IPS-18c (cell line): ENCODE measurements at regions not wholly inside any gene's neighbourhood (a gene's known extent, or its start where the extent isn't known, plus 50 kb on each side); places are given as distances from the start of the nearest gene placed in this dataset.
"Not testable (repeated sequence)": the region's sequence is repeated elsewhere in the genome, so short reads cannot be mapped to it uniquely, and the experiment has no call there.

Experiments used
- H3K4me3 ChIP-seq: 2 replicates; pipeline ENCODE4 v1.7.0; 2013; ENCODE audit warnings: low read depth, mild to moderate bottlenecking, low read length, moderate library complexity; ENCODE audit not compliant: insufficient read depth
- H3K9me3 ChIP-seq: one replicate; pipeline ENCODE4 v1.6.1; 2013; ENCODE audit warnings: mild to moderate bottlenecking, low read length, moderate library complexity; ENCODE audit not compliant: control insufficient read depth, insufficient read depth

GRCh38 chr2:78145395-78145996 is 623.3 kb upstream of the LRRTM4 start:
- Histone ChIP-seq H3K9me3 (no peaks in the 10 kb centered on the region), H3K4me3 (no peak overlapping the region)

DNA sequence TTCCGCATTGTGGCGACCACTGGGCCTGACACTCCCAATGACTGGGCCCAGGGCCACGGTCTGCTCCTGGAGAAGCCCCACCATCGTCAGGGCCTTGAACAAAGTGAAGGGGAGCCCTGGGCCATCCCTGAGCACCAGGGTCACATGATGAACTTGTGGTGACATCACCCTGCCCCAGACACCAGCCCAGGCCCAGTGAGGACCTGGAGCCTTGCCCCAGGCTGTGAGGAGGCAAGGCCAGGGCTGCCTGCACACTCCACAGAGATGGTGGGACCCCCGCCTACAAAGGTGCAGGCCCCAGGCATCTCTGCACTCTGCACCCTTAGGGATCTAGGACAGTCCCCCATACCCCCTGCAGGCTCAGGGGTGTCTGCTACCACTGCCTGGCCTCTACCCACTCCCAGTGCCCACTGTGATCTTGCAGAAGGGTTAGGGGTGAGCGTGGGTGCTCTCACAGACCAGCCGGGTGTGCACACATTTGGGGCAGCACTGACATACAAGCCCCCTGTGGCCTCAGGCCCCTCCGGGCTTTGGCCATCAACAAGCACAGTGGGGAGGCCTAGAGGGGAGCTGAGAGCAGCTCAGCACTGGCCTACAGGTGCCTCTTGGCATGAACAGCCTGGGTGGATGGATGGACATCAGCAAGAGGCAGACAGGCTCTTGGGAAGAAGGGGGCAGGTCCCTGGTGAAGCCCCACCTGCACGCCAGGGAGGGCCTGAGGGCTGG is 624.0 kb upstream of the LRRTM4 start:
- Histone ChIP-seq H3K4me3 (no peak overlapping the region), H3K9me3 (no peaks in the 10 kb centered on the region)

GRCh38 chr2:78147466-78147865 is 625.3 kb upstream of the LRRTM4 start:
- Histone ChIP-seq H3K9me3 (no peaks in the 10 kb centered on the region), H3K4me3 (no peak overlapping the region)

GRCh38 chr2:78154586-78154985 is 632.4 kb upstream of the LRRTM4 start:
- H3K4me3 ChIP-seq: no peak overlapping the region
- no peaks in the 10 kb centered on the region for H3K9me3 ChIP-seq

GRCh38 chr2:78162202-78162601 is 640.0 kb upstream of the LRRTM4 start:
- H3K4me3 ChIP-seq: no peak overlapping the region
- H3K9me3 ChIP-seq: peaks cover 2% of the 10 kb centered on the region

- not testable (repeated sequence) for H3K9me3 ChIP-seq, H3K4me3 ChIP-seq
Observed at GRCh38 chr2:78172157-78172556, 650.0 kb upstream of the LRRTM4 start.

GRCh38 chr2:78175645-78176044 is 653.5 kb upstream of the LRRTM4 start:
- H3K9me3 ChIP-seq: no peaks in the 10 kb centered on the region

DNA sequence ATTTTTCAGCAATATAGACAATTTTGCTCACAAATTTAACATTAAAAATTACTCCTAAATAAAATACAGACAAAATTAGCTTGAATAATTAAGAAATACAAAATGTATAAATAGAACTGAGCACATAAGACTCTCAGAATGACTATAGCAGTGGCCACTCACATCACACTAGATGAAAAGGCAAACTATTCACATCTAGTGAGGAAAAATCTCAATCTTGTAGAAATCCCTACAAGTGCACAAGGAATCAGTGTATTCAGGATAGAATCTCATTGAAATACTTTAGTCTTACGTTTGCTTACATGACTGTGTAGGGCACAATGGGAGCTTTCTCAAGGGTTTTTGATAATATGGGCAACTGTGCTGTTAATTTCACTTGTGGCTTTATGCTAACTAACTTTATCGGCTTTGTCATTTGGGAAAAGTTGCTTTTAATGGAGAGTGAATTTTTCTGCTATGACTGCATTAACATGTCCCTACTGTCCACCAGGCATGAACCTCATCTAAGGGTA is 678.9 kb upstream of the LRRTM4 start:
- Histone ChIP-seq H3K9me3 (no peaks in the 10 kb centered on the region), H3K4me3 (no peak overlapping the region)

More at GRCh38 chr2:78175645-78176044, 653.5 kb upstream of the LRRTM4 start:
- H3K4me3 ChIP-seq: no peak overlapping the region

- no peaks in the 10 kb centered on the region for H3K9me3 ChIP-seq
- H3K4me3 ChIP-seq: no peak overlapping the region
Observed at GRCh38 chr2:78202366-78202765, 680.2 kb upstream of the LRRTM4 start.

- no peaks in the 10 kb centered on the region for H3K9me3 ChIP-seq
- no peak overlapping the region for H3K4me3 ChIP-seq
Observed at GRCh38 chr2:78202986-78203670, 681.0 kb upstream of the LRRTM4 start.

DNA sequence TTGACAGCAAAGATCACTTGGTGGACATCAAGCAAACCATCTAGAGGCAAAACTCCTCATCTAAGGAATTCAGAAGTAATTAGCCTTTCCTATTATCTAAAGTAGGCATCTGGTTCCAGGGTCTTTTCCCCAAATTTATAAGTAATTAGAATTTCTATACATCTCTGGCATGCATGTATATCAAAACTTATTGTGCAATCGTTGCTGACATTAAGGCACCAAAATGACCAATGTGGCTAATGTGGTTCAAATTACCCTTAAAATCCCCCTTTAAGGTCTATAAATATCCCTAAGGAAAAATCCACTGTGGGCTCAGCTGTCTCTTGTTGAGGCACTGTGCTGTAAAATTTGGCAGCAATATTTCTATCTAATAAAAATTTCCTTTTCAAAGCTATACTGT is 695.9 kb upstream of the LRRTM4 start:
- no peaks in the 10 kb centered on the region for H3K9me3 ChIP-seq
- no peak overlapping the region for H3K4me3 ChIP-seq

DNA sequence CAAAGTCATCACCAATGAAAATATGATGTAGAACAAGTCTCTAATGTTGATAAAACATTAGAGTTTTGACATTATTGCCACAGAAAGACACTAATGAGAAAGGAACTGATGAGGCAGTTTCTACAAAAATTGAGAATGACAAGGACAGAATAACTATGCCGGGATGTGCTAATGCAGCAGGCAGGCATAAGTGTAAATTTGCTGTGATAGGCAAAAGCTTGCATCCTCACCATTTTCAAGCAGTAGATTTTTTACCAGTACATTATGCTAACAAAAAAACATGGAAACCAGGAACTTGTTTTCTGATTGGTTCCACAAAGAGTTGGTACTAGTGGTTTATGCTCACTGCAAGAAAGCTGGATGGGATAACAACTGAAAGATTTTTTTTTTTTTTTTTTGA is 715.5 kb upstream of the LRRTM4 start:
- Histone ChIP-seq H3K9me3 (no peaks in the 10 kb centered on the region), H3K4me3 (no peak overlapping the region)

- Histone ChIP-seq H3K4me3 (no peak overlapping the region), H3K9me3 (no peaks in the 10 kb centered on the region)
Observed at GRCh38 chr2:78245394-78246135, 723.4 kb upstream of the LRRTM4 start.

DNA sequence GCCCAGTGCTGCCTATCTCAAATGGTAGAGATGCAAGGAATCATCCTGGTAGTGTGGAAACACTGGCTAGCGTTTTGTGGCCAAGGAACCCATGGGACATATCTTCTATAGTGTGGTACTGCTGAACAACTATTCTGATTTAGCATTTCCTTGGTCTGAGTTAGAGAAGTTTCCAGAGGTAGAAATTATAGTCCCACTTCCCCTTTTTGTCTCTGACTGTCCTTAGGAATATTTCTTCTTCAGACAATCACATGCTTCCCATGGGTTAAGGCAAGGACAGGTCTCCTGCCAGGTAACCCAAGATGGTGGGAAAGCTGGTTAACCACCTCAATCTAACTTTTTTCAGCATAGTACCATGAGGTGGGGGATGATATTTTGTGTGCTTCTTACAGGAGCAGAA is 729.5 kb upstream of the LRRTM4 start:
- no peaks in the 10 kb centered on the region for H3K9me3 ChIP-seq

GRCh38 chr2:78260861-78261260 is 738.7 kb upstream of the LRRTM4 start:
- Histone ChIP-seq H3K9me3 (no peaks in the 10 kb centered on the region), H3K4me3 (no peak overlapping the region)

More for the DNA sequence above, 729.5 kb upstream of the LRRTM4 start:
- no peak overlapping the region for H3K4me3 ChIP-seq

GRCh38 chr2:78261454-78261853 is 739.3 kb upstream of the LRRTM4 start:
- no peak overlapping the region for H3K4me3 ChIP-seq

GRCh38 chr2:78262089-78262488 is 739.9 kb upstream of the LRRTM4 start:
- H3K9me3 ChIP-seq, H3K4me3 ChIP-seq: not testable (repeated sequence)

More at GRCh38 chr2:78261454-78261853, 739.3 kb upstream of the LRRTM4 start:
- H3K9me3 ChIP-seq: no peaks in the 10 kb centered on the region
